Calu3 (cell line): ENCODE measurements at regions not wholly inside any gene's neighbourhood (a gene's known extent, or its start where the extent isn't known, plus 50 kb on each side); places are given as distances from the start of the nearest gene placed in this dataset.

Experiments used
- BruUV-seq: library from RNA; stranded (reverse); fragments of 400-500 nt; replicated peaks from 2 replicates; lab custom pipeline; 2021; lab: Mats Ljungman, UMichigan
- CTCF ChIA-PET: fragments of 300-600 bp; sonication (Branson Sonifier 250); formaldehyde crosslinking; loops from one replicate; lab custom pipeline; 2022; ENCODE audit warnings: antibody characterized with exemption; lab: Charles Lee
- DNase-seq: peaks from one replicate; pipeline ENCODE4 v3.0.0; 2022
- H3K27ac Mint-ChIP-seq: one replicate; pipeline ENCODE4 v1.8.0; 2022; ENCODE audit warnings: mixed read lengths; ENCODE audit not compliant: unreplicated experiment
- H3K27me3 Mint-ChIP-seq: one replicate; pipeline ENCODE4 v1.8.0; 2022; ENCODE audit warnings: mixed read lengths; ENCODE audit not compliant: unreplicated experiment
- H3K36me3 Mint-ChIP-seq: one replicate; pipeline ENCODE4 v1.8.0; 2022; ENCODE audit warnings: mild to moderate bottlenecking, moderate library complexity, mixed read lengths; ENCODE audit not compliant: insufficient read depth, unreplicated experiment
- H3K4me1 Mint-ChIP-seq: one replicate; pipeline ENCODE4 v1.8.0; 2022; ENCODE audit warnings: mild to moderate bottlenecking, low read depth, mixed read lengths; ENCODE audit not compliant: unreplicated experiment
- H3K4me3 Mint-ChIP-seq: one replicate; pipeline ENCODE4 v1.8.0; 2022; ENCODE audit warnings: mild to moderate bottlenecking, low read depth, moderate library complexity, mixed read lengths; ENCODE audit not compliant: unreplicated experiment
- H3K9me3 Mint-ChIP-seq: one replicate; pipeline ENCODE4 v1.8.0; 2022; ENCODE audit warnings: low read depth, mixed read lengths; ENCODE audit not compliant: unreplicated experiment
- intact Hi-C: fragments of 100-400 bp; cut with micrococcal nuclease; formaldehyde crosslinking; loops from one replicate; pipeline ENCODE4 v1.10.0; 2022; ENCODE audit not compliant: unreplicated experiment
- TF ChIP-seq, protein P1 (sequence below): fragments of 200-600 bp; IDR thresholded peaks from one replicate; pipeline ENCODE4 v1.8.0; 2022; ENCODE audit warnings: antibody characterized with exemption; ENCODE audit not compliant: unreplicated experiment

- CTCF ChIA-PET, result interaction anchor here (1.0 to 1.6 kb wide), 3 partner anchors 128 to 178 kb away, joined by 3 to 9 read pairs (median 7); no protein-coding TSS in a partner anchor
- intact Hi-C loops, result no loop called here
- Mint-ChIP-seq H3K4me3 (no peak overlapping the region), H3K9me3 (no peaks in the 10 kb centered on the region), H3K4me1 (no peaks in the 10 kb centered on the region), H3K27ac (no peak overlapping the region), H3K36me3 (no peaks in the 10 kb centered on the region), H3K27me3 (peaks cover 78% of the 10 kb centered on the region)
- DNase-seq, result no peak
- no TSS peak for BruUV-seq
- TF ChIP-seq, protein P1, sequence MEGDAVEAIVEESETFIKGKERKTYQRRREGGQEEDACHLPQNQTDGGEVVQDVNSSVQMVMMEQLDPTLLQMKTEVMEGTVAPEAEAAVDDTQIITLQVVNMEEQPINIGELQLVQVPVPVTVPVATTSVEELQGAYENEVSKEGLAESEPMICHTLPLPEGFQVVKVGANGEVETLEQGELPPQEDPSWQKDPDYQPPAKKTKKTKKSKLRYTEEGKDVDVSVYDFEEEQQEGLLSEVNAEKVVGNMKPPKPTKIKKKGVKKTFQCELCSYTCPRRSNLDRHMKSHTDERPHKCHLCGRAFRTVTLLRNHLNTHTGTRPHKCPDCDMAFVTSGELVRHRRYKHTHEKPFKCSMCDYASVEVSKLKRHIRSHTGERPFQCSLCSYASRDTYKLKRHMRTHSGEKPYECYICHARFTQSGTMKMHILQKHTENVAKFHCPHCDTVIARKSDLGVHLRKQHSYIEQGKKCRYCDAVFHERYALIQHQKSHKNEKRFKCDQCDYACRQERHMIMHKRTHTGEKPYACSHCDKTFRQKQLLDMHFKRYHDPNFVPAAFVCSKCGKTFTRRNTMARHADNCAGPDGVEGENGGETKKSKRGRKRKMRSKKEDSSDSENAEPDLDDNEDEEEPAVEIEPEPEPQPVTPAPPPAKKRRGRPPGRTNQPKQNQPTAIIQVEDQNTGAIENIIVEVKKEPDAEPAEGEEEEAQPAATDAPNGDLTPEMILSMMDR, result no peak
Observed at GRCh38 chr11:116513278-116513823, 259.4 kb downstream of the BUD13 start.

GRCh38 chr11:116512841-116513240 is 259.9 kb downstream of the BUD13 start:
- Mint-ChIP-seq H3K4me3 (no peak overlapping the region), H3K27me3 (peaks cover 78% of the 10 kb centered on the region), H3K36me3 (no peaks in the 10 kb centered on the region), H3K4me1 (no peaks in the 10 kb centered on the region), H3K9me3 (no peaks in the 10 kb centered on the region), H3K27ac (no peak overlapping the region)
- TF ChIP-seq, protein P1, result no peak
- intact Hi-C loops, result no loop called here
- no peak for DNase-seq
- CTCF ChIA-PET, result interaction anchor here (1.3 to 1.6 kb wide), 2 partner anchors 129 to 138 kb away, joined by 3 to 7 read pairs; no protein-coding TSS in a partner anchor
- no TSS peak for BruUV-seq

- CTCF ChIA-PET, result no interaction called here
- BruUV-seq, result no TSS peak
- Mint-ChIP-seq H3K36me3 (no peaks in the 10 kb centered on the region), H3K4me3 (no peak overlapping the region), H3K4me1 (no peaks in the 10 kb centered on the region), H3K27me3 (peaks cover 77% of the 10 kb centered on the region), H3K27ac (no peak overlapping the region), H3K9me3 (no peaks in the 10 kb centered on the region)
- TF ChIP-seq, protein P1, result no peak
- DNase-seq, result no peak
- intact Hi-C loops, result no loop called here
Observed at GRCh38 chr11:116511684-116512083, 261.1 kb downstream of the BUD13 start.

DNA sequence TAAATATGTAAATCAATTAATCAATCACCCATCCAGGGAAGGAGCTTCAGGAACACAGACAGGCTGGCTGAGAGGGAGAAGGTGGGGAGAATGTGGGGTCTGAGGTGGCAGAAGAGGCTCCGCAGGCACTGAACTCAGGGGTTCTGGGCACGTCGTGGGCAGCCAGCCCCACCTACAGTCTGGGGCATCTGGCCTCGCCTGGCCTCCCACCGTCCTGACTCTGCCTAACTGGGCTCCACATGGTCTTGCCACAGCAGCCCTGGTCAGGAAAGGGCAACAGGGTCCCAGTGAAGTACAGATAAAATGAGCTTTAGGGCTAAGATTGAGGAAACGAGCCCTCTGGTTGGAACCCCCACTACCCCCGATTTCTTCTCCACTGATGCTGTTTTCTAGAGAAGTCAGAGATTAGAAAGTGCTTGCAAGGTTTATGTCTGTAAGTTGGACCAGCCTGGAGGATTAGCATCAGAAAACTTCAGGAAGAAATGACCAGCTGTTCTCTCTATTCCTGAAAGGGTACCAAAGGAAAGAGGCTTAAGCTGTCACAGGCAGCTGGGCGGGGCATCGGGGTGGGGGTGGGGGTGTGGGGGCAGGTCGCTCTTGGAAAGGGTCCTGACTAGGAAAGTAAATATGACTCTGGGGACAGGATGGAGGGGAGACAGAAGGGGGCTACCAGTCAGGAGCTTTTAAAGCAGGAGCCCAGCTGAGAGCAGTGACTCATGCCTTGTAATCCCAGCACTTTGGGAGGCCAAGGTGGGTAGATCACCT is 261.7 kb downstream of the BUD13 start:
- H3K4me1 Mint-ChIP-seq, result no peaks in the 10 kb centered on the region
- H3K9me3 Mint-ChIP-seq, result no peaks in the 10 kb centered on the region
- BruUV-seq, result no TSS peak
- no peaks in the 10 kb centered on the region for H3K36me3 Mint-ChIP-seq
- H3K27ac Mint-ChIP-seq, result no peak overlapping the region
- no peak for DNase-seq
- TF ChIP-seq, protein P1, result no peak
- no peak overlapping the region for H3K4me3 Mint-ChIP-seq
- intact Hi-C loops, result no loop called here
- H3K27me3 Mint-ChIP-seq, result peaks cover 77% of the 10 kb centered on the region
- CTCF ChIA-PET, result interaction anchor here (1.4 kb wide), 1 partner anchor 131 kb away, joined by 4 read pairs; no protein-coding TSS in a partner anchor
